Gastroesophageal sphincter (tissue), 4 donors: ENCODE measurements at regions not wholly inside any gene's neighbourhood (a gene's known extent, or its start where the extent isn't known, plus 50 kb on each side); places are given as distances from the start of the nearest gene placed in this dataset.

Experiments
- ATAC-seq: fragments of 150-250 bp; one replicate; pipeline ENCODE4 v1.9.1; 2016; ENCODE audit warnings: mild to moderate bottlenecking, moderate library complexity
- H3K27ac ChIP-seq, 4 donors: fragments of 200-600 bp; sonication (generic) in 3 of 4; 1 replicate in 3 of 4; 2 replicates in 1 of 4; pipeline ENCODE4 v1.5.1; 2016 to 2019
- H3K27me3 ChIP-seq: fragments of 200-600 bp; sonication (generic); one replicate; pipeline ENCODE4 v1.5.1; 2019
- H3K36me3 ChIP-seq, 2 donors: fragments of 200-600 bp; sonication (generic); one replicate each; pipeline ENCODE4 v1.5.1; 2019; ENCODE audit warnings: control low read depth in 1 of 2
- H3K4me1 ChIP-seq, 3 donors: fragments of 200-600 bp; sonication (generic); 1 replicate in 2 of 3; 2 replicates in 1 of 3; pipeline ENCODE4 v1.5.1; 2016 to 2019; ENCODE audit warnings: control low read depth in 2 of 3
- H3K4me3 ChIP-seq, 2 donors: fragments of 200-600 bp; sonication (generic); one replicate each; pipeline ENCODE4 v1.5.1; 2019; ENCODE audit warnings: mild to moderate bottlenecking in 1 of 2, moderate library complexity in 1 of 2
- H3K9me3 ChIP-seq, 3 donors: fragments of 200-600 bp; sonication (generic); one replicate each; pipeline ENCODE4 v1.5.1; 2017 to 2019; ENCODE audit warnings: control low read depth in 2 of 3
- CTCF ChIP-seq, 4 experiments: fragments of 200-600 bp in 2 of 4; fragments of 450-650 bp in 2 of 4; sonication (generic) in 1 of 4; IDR thresholded peaks; one replicate each; pipeline ENCODE4 v1.5.1; 2017 to 2019; ENCODE audit warnings: antibody characterized with exemption in 4 of 4, mild to moderate bottlenecking in 2 of 4, moderate library complexity in 2 of 4
- EP300 ChIP-seq: sonication (generic); formaldehyde crosslinking; IDR thresholded peaks from one replicate; pipeline ENCODE4 v1.6.1; 2017; ENCODE audit warnings: antibody characterized with exemption, mild to moderate bottlenecking
- POLR2A ChIP-seq, 2 donors: fragments of 450-650 bp; IDR thresholded peaks; one replicate each; pipeline ENCODE4 v1.6.1; 2017; ENCODE audit warnings: antibody characterized with exemption in 2 of 2, mild to moderate bottlenecking in 2 of 2, moderate library complexity in 1 of 2
- POLR2AphosphoS5 ChIP-seq: sonication (generic); formaldehyde crosslinking; IDR thresholded peaks from one replicate; pipeline ENCODE4 v1.6.1; 2017; ENCODE audit warnings: antibody characterized with exemption
- WGBS, 2 donors: methylation state at CpG; one replicate each; pipeline ENCODE4 v1.1.5; 2018; ENCODE audit warnings: low coverage in 1 of 2; 5-methylcytosine and 5-hydroxymethylcytosine counted together

- WGBS, 2 donors: 20 to 54% methylated on average over 8 to 20 of the region's 61 CpGs
- Histone ChIP-seq H3K4me3 (peak overlapping the region; percentile 5 to 51), H3K4me1 (peaks cover 0 to 11% (median 0%) of the 10 kb centered on the region in 3 donors), H3K9me3 (peaks cover 0 to 5% (median 0%) of the 10 kb centered on the region in 3 donors), H3K36me3 (no peaks in the 10 kb centered on the region), H3K27ac (peak overlapping the region in 1 of 4 donors; percentile 59), H3K27me3 (peaks cover 33% of the 10 kb centered on the region)
- ATAC-seq: peak; percentile 22
- TF ChIP-seq POLR2AphosphoS5 (no peak), EP300 (no peak), CTCF (IDR thresholded peaks at IDR 0.05) (no peak), POLR2A (IDR thresholded peaks at IDR 0.05) (no peak)
Observed at GRCh38 chr6:165804331-165805066, 141.5 kb upstream of the PDE10A start.

GRCh38 chr6:165800337-165800736 is 137.3 kb upstream of the PDE10A start:
- H3K27me3 ChIP-seq: peaks cover 16% of the 10 kb centered on the region
- no peak for TF ChIP-seq POLR2A (IDR thresholded peaks at IDR 0.05)
- TF ChIP-seq CTCF (IDR thresholded peaks at IDR 0.05): no peak
- no peak for TF ChIP-seq POLR2AphosphoS5
- TF ChIP-seq EP300: no peak
- H3K27ac ChIP-seq: no peak overlapping the region
- peaks cover 0 to 10% (median 0%) of the 10 kb centered on the region in 3 donors for H3K4me1 ChIP-seq
- ATAC-seq: no peak
- WGBS, 2 donors: 90 to 91% methylated on average over 6 to 9 of the region's 10 CpGs
- H3K9me3 ChIP-seq: no peaks in the 10 kb centered on the region
- H3K36me3 ChIP-seq: no peaks in the 10 kb centered on the region
- no peak overlapping the region for H3K4me3 ChIP-seq

GRCh38 chr6:165799391-165800153 is 136.5 kb upstream of the PDE10A start:
- H3K27ac ChIP-seq: no peak overlapping the region

GRCh38 chr6:165798991-165799390 is 135.9 kb upstream of the PDE10A start:
- WGBS, 2 donors: 84% methylated on average over 4 of the region's 4 CpGs; no CpG with 5 or more reads in 1 of the 2 donors
- H3K27me3 ChIP-seq: peaks cover 3% of the 10 kb centered on the region
- TF ChIP-seq POLR2AphosphoS5: no peak
- TF ChIP-seq EP300: no peak
- TF ChIP-seq CTCF (IDR thresholded peaks at IDR 0.05): no peak
- no peak for TF ChIP-seq POLR2A (IDR thresholded peaks at IDR 0.05)
- no peaks in the 10 kb centered on the region for H3K36me3 ChIP-seq
- no peaks in the 10 kb centered on the region for H3K4me1 ChIP-seq
- H3K27ac ChIP-seq: no peak overlapping the region
- ATAC-seq: no peak
- H3K9me3 ChIP-seq: no peaks in the 10 kb centered on the region
- no peak overlapping the region for H3K4me3 ChIP-seq

More at GRCh38 chr6:165799391-165800153, 136.5 kb upstream of the PDE10A start:
- WGBS, 2 donors: 51 to 65% methylated on average over 5 to 8 of the region's 8 CpGs
- no peaks in the 10 kb centered on the region for H3K36me3 ChIP-seq
- H3K27me3 ChIP-seq: peaks cover 9% of the 10 kb centered on the region
- H3K4me1 ChIP-seq: peaks cover 0 to 3% (median 0%) of the 10 kb centered on the region in 3 donors
- no peak for TF ChIP-seq CTCF (IDR thresholded peaks at IDR 0.05)
- H3K9me3 ChIP-seq: no peaks in the 10 kb centered on the region
- no peak overlapping the region for H3K4me3 ChIP-seq
- ATAC-seq: no peak
